ENCODE measurements at regions not wholly inside any gene's neighbourhood (a gene's known extent, or its start where the extent isn't known, plus 50 kb on each side); places are given as distances from the start of the nearest gene placed in this dataset.

- TF ChIP-seq POLR2A (IDR thresholded peaks at IDR 0.05) (no peak), CTCF (IDR thresholded peaks at IDR 0.05) (no peak), POLR2AphosphoS5 (IDR thresholded peaks at IDR 0.05) (no peak)
Measured at GRCh38 chr10:9657530-9657929, 1360.1 kb upstream of the CELF2 start.
